Activated T-cell treated with anti-CD3 and anti-CD28 coated beads for 48 hours (primary cell): ENCODE measurements at regions not wholly inside any gene's neighbourhood (a gene's known extent, or its start where the extent isn't known, plus 50 kb on each side); places are given as distances from the start of the nearest gene placed in this dataset.
"Not testable (repeated sequence)": the region's sequence is repeated elsewhere in the genome, so short reads cannot be mapped to it uniquely, and the experiment has no call there.

Source experiments
- DNase-seq: peaks from one replicate; pipeline ENCODE4 v3.0.0-alpha.2; 2020; ENCODE audit warnings: low read depth

DNA sequence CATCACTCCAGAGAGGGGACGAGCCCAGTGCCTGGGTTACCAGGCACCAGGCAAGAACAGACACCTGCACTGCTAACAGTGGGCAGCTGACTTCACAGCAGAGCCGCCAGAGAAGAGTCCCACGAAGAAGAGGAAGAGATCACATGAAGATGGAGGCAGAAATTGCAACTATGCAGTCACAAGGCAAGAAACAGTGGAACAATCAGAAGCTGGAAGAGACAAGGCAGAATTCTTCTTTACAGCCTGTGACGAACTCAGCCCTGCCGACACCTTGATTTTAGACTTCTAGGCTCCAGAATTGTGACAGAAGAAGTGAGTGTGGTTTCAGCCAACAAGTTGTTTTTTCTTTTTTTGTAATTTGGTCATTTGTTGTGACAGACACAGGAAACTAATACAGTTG, 59.2 kb downstream of the IL12A start:
- no peak for DNase-seq

DNA sequence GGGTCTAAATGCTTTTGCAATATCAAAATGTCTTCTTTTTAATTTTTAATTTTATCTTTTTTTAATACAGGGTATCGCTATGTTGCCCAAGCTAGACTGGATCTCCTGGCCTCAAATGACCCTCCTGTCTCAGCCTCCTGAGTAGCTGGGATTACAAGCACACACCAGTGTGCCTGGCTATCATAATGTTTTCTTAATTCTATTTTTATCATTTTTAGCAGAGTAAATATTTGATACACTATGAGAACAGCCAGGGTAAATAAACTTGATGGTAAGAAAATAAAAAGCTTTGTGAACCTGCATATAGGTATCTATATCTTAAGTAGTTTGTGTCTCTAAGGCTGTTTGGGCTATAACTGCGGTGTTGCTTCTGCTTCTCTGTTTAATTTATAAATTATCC, 60.4 kb downstream of the IL12A start:
- DNase-seq = no peak

DNA sequence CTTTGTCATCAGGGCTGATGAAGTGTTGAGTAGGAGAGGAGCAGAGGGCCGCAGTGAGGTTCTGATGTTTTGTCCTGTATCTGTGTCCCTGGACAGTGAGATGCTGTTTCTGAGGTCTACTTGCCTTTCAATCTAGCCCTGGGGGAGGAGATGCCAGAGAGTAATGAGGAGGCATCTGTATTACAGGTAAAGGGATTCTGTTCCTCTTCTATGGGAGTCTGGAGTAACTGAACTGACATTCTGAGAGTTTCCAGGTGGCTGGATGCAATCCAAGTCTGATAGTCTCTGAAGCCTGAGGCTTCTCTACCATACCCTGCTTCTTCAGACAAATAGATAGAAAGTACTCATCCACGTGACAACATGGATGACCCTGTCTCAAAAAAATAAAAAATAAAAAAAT, 60.9 kb downstream of the IL12A start:
- DNase-seq = no peak

DNA sequence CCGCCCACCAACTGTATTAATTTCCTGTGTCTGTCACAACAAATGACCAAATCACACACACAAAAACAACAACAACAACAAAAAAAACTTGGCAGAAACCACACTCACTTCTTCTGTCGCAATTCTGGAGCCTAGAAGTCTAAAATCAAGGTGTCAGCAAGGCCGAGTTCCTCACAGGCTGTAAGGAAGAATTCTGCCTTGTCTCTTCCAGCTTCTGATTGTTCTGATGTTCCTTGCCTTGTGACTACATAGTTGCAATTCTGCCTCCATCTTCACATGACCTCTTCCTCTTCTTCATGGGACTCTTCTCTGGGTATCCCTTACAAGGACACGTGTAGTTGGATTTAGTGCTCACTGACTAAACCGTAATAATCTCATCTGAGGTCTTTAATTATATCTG, 61.4 kb downstream of the IL12A start:
- DNase-seq = no peak

DNA sequence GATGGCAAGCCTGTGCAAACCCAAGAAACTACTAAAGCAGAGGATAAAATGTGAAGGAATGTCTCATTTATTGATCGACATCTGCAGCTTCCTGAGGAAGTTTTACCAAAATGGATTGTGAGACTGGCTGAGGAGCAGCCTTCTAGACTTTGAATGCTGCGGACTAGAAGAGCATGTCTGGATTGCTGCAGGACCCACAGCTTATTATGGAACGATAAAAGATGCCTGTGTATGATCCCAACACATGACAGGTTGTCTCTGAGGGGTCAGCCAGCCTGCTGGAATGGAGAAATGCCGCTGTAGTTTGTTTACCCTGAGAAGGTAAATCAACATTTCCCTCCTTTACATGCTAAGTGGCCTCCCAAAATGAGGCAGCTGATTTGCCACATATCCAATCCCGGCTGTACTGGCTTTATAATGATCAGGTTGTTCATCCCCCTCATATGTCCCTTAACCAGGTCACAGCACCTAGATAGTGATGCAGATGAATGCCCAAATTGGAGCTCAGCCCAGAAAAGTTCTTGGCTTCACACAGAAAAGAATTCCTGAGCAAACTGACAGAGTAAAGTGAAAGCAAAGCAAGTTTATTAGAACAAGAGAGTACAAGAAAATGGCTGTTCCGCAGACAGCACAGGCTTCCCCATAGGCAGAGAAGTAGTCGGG, 63.9 kb downstream of the IL12A start:
- no peak for DNase-seq

DNA sequence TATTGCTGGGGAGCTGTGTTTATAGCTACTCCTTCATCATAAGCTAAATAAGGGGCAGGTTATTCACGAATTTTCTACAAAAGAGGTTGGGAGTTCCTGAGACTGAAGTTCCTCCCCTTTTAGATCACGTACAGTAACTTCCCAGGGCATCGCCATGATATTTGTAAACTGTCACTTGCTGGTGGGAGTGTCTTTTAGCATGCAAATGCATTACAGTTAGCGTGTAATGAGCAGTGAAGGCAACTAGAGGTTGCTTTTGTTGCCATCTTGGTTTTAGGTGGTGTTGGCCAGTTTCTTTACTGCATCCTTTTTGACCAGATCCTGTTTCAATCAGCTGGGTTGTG, 64.4 kb downstream of the IL12A start:
- DNase-seq = no peak

DNA sequence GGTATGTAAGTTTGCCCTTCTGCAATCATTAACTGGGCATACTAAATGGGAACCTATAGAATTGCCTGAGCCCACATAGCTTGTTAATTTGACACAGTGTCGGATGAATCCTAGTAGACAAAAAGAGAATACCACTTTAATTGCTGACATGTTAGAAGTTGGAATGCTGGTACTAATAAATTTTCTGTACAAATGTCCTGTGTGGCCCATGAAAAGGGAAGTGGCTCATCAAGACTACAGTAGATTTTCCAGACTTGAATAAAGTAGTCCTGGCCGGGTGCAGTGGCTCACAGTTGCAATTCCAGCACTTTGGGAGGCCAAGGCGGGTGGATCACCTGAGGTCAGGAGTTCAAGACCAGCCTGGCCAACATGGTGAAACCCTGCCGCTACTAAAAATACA, 66.2 kb downstream of the IL12A start:
- DNase-seq = not testable (repeated sequence)

DNA sequence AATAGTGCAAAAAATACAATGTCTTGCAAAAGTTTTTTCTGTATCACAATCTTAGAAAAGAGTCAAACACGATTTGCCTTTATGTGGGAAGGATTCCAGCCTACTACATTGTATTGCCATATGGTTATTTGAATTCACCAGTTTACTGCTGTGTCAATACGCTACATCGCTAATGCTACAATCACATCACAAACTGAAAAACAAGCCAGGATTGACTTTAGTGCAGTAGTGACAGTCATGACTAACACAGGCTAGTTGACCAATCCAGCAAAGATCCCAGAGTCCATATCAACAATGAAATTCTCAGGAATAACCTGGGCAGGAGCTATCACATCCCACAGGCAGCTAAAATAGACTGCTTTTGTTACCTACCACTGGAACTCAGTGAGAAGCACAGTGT, 67.0 kb downstream of the IL12A start:
- no peak for DNase-seq

DNA sequence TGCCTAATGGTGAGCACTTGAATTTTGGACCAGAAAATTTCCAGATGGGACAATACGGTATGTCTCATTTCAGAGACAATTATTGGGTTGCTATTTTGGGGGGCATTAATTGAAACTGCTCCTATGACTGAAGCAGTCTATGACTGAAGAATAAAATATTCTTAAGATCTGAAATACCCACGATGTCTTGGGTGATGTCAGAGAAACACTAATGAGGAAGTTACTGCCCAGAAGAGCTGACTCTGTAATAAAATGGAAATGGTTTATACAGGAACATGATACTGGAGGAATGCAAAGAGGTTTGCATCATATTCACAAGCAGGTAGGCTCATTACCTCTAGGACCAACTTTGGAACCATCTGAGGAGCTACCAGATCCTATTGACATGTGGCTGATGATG, 68.7 kb downstream of the IL12A start:
- DNase-seq = no peak

DNA sequence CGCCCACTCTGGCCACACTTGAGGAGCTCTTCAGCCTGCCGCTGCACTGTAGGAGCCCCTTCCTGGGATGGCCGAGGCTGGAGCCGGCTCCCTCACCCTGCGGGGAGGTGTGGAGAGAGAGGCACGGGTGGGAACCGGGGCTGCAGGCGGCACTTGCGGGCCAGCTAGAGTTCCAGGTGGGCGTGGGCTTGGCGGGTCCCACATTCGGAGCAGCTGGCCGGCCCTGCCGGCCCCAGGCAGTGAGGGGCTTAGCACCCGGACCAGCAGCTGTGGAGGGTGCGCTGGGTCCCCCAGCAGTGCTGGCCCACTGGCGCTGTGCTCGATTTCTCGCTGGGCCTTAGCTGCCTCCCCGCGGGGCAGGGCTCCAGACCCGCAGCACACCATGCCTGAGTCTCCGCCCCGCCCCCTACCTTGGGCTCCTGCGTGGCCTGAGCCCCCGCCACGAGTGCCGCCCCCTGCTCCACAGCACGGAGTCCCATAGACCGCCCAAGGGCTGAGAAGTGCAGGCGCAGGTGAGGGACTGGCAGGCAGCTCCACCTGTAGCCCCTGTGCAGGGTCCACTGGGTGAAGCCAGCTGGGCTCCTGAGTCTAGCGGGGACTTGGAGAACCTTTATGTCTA, 71.9 kb downstream of the IL12A start:
- no peak for DNase-seq

DNA sequence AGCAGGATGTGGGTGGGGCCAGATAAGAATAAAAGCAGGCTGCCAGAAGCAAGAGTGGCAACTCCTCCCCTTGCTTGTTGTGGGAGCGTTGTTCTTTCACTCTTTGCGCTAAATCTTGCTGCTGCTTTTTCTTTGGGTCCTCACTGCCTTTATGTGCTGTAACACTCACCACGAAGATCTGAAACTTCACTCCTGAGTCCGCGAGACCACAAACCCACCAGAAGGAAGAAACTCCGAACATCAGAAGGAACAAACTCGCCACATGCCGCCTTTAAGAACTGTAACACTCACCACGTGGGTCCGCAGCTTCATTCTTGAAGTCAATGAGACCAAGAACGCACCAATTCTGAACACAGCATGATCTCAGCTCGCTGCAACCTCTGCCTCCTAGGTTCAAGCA, 72.9 kb downstream of the IL12A start:
- DNase-seq = no peak

DNA sequence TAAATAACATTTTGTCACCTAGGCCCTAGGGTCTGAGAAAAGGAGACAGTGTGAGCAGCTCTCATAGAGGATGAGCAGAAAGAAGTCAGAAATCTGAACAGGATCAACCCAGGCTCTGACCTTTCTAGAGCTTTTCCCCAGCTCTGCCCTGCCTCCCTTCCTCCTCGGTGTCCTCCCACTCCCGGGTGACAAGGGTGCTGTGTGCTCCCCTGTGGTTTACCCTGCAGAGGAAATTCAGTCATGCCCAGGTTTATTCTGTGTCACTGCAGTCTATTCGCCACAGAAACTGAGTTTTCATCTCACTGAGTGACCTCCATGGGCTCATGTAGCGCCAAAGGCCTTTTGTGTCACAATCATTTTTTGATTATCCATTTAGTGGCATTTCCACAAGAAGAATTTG, 76.6 kb downstream of the IL12A start:
- DNase-seq = no peak

DNA sequence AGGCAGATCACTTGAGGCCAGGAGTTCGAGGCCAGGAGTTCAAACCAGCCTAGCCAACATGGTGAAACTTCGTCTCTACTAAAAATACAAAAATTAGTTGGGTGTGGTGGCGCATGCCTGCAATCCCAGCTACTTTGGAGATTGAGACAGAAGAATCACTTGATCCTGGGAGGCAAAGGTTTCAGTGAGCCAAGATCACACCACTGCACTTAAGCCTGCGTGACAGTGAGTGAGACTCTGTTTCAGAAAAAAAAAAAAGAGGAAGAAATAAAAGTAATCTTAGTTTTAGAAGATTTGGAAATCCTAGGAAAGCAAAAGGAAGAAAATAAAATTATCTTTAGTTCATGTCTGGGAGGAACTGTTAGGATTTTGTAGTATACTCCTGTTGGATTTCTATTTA, 77.2 kb downstream of the IL12A start:
- no peak for DNase-seq

DNA sequence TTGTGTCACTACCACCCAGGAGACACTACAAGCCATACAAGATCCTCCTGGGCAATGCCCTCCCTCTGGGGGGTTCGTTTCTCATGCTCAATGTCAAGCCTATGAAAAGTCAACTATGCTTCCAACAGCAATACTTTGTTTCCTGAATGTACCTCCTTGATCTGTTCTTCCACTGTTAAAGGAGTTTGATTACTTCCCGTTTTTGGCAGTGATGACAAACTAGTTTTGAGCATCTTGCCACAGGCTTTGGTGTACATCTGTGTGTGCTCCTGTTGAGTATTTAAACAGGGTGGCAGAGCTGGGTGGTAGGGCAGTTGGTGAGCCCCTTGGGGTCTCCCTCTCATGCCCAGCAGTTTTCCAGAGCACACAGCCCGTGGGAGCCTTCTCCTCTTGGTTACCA, 81.4 kb downstream of the IL12A start:
- no peak for DNase-seq

DNA sequence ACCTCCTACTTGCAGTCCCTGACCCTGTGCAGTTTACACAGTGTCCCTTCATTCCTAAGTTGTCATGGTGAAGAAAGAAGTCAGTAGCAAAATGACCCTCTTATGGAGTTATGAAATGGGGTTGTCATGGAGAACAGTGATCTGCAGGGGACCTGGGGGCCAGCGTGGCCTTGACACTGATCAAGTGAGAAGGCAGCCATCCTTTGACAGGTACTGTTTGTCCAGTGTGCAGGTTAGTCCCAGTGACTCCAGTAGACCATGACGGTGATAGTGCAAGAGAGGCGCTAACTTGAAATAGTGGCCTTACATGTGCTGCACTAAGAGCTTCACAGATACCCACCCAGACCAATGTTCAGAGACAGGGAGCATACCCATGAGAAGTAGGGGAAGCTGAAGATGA, 87.9 kb downstream of the IL12A start:
- no peak for DNase-seq

DNA sequence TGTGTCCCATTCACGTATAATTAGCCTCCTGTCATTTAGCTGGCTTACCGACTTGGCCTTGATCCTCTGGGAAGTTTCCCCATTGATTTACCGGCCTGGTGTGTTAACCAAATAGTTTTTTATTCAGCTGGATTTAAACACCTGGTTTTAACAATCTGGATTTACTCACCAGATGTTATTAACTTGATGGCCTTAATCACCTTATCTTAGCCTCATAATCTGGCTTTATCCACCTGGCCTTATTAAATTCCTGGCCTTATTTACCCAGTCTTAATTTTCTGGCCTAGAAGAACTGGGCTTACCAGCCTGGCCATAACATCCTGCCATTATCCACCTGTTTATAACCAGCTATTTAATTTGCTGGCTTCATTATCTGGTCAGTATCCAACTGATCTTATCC, 89.9 kb downstream of the IL12A start:
- DNase-seq = no peak

DNA sequence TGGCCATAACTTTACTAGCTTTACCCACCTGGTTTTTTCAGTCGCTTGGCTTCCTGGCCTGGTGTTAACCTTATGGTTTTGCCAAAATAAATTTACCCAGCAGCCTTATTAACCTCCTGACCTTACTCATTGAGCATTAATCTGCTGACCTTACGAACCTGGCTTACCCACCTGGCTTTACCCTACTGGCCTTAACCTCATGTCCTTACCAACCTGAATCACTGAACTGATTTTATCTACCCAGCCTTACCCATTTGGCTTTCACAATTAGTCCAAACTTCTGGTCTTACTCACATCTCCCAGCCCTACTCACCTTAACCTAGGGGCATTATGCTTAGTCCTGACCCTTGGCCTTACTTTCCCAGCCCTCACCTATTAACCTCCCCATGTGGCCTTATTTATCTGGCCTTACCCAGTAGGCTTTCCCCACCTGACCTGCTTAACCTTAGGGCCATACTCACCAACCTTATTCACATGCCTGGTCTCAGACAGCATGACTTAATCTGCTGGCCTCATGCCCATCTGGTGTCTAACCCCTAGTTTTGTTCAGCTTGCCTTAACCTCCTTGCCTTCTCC, 93.4 kb downstream of the IL12A start:
- DNase-seq = no peak

DNA sequence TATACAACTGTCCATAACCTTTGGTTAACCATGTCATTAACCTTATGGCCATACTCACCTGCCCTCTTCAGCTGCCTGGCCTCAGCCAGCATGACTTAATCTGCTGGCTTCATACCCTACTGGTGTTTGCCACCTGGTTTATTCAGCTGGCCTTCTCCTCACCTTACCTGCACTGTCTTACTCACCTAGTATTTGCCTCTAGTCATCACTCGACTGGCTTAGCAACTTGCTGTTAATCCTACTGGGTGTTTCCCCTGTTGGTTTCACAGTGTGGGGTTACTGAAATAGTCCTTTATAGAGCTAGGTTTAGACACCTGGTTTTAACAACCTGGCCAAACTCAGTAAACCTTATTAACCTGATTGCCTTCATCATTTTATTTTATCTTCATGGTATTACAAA, 96.4 kb downstream of the IL12A start:
- DNase-seq = no peak

DNA sequence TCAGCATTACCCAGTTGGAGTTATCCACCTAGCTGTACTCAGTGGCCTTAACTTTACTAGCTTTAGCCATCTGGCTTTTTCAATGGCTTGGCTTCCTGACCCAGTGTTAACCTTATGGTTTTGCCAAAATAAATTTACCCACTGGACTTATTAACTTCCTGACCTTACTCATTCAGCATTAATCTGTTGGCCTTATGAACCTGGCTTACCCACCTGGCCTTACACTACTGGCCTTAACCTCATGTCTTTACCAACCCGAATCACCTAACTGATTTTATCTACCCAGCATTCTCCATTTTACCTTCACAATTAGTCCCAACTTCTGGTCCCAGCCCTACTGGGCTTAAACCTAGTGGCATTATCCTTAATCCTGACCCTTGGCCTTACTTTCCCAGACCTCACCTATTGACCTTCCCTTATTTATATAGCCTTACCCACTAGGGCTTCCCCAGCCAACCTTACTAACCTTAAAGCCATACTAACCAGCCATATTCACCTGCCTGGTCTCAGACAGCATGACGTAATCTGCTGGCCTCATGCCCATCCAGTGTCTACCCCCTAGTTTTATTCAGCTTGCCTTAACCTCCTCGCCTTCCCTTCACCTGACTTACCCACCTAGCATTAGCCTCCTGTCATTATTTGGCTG, 100.0 kb downstream of the IL12A start:
- DNase-seq = no peak

DNA sequence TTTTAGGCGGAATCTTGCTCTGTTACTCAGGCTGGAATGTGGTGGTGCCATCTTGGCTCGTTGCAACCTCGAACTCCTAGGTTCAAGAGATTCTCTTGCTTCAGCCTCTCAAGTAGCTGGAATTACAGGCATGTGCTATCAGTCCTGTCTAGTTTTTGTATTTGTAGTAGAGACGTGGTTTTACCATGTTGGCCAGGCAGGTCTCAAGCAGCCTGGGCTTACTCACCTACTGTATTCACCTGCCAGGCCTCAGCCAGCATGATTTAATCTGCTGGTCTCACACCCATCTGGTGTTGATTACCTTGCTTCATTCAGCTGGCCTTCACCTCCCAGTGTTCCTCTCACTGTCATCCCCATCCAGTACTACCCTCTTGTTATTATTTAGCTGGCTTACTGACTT, 102.0 kb downstream of the IL12A start:
- no peak for DNase-seq

DNA sequence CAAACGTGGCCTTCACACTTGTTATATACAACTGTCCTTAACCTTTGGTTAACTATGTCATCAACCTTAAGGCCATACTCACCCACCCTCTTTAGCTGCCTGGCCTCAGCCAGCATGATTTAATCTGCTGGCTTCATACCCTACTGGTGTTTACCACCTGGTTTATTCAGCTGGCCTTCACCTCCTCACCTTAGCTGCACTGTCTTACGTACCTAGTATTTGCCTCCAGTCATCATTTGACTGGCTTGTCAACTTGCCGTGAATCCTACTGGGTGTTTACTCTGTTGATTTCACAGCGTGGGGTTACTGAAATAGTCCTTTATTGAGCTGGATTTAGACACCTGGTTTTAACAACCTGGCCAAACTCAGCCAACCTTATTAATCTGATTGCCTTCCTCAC, 102.8 kb downstream of the IL12A start:
- DNase-seq = no peak

DNA sequence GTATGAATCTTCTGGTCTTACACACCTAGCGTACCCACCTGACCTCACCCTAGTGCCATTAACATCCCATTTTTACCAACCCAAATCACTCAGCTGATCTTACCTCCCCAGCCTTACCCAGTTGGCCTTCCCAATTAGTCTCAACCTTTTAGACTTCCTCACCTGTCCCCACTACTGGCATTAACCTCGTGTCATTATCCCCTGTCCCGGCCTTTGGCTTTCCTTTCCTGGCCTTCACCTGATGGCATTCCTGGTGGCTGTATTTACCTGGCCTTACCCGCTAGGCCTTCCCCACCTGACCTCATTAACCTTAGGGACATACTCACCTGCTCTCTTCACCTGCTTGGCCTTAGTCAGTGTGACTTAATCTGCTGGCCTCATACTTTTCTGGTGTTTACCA, 104.1 kb downstream of the IL12A start:
- no peak for DNase-seq

DNA sequence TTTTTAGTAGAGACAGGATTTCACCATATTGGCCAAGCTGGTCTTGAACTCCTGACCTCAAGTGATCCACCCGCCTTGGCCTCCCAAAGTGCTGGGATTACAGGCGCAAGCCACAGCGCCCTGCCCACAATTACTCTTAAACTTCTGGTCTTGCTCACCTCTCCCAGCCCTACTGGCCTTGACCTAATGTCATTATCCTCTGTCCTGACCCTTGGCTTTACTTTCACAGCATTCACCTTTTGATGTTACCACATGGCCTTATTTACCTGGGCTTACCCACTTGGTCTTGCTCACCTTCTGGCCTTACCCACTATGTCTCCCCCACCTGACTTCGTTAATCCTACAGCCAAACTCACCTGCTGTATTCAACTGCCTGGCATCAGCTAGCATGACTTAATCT, 105.9 kb downstream of the IL12A start:
- DNase-seq = no peak

DNA sequence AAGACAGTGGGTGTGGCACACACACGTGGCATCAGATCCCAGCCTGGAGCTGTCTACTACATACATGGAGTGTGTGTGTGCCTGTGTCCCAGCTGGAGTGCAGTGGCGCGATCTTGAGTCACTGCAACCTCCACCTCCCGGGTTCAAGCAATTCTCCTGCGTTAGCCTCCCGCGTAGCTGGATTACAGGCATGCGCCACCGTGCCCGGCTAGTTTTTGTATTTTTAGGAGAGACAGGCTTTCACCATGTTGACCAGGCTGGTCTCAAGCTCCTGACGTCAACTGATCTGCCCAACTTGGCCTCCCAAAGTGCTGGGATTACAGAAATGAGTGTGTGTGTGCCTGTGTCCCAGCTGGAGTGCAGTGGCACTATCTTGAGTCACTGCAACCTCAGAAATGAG, 108.8 kb downstream of the IL12A start:
- DNase-seq = no peak
